ENCODE measurements at regions not wholly inside any gene's neighbourhood (a gene's known extent, or its start where the extent isn't known, plus 50 kb on each side); places are given as distances from the start of the nearest gene placed in this dataset.

GRCh38 chr10:56298941-56299340 is 62.1 kb downstream of the ZWINT start:
- no peak for TF ChIP-seq EP300 (IDR thresholded peaks at IDR 0.05)
- H3K4me3 ChIP-seq = no peak overlapping the region
- H3K36me3 ChIP-seq = no peaks in the 10 kb centered on the region
- WGBS, 2 donors = 74 to 88% methylated on average over 7 of the region's 7 CpGs
- intact Hi-C loops (cut with DNase I) = no loop called here
- no peak for DNase-seq
- H3K27me3 ChIP-seq = no peaks in the 10 kb centered on the region
- H3K4me1 ChIP-seq = no peaks in the 10 kb centered on the region
- no peak overlapping the region for H3K27ac ChIP-seq
- H3K9me3 ChIP-seq = no peaks in the 10 kb centered on the region

DNA sequence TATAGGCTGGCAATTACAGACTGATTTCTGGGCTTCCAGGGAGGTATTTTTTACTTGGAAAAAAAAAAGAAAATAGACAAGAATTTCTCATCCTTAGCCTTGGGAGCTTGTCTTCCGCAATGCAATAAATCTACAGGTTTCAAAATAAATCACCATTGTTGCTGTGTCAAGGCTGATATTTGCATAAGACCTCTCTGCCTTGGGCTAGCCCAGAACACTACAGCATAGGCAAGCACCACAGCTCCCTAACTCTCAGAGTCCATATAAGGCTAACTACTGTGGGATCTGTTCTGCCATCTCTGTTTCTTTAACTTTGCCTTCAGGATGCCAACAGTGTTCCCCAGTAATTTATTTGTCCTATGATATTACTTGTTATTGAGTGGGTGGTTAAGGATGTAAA is 64.4 kb downstream of the ZWINT start:
- 84 to 89% methylated on average over 1 of the region's 1 CpG for WGBS, 2 donors
- TF ChIP-seq, protein P1, sequence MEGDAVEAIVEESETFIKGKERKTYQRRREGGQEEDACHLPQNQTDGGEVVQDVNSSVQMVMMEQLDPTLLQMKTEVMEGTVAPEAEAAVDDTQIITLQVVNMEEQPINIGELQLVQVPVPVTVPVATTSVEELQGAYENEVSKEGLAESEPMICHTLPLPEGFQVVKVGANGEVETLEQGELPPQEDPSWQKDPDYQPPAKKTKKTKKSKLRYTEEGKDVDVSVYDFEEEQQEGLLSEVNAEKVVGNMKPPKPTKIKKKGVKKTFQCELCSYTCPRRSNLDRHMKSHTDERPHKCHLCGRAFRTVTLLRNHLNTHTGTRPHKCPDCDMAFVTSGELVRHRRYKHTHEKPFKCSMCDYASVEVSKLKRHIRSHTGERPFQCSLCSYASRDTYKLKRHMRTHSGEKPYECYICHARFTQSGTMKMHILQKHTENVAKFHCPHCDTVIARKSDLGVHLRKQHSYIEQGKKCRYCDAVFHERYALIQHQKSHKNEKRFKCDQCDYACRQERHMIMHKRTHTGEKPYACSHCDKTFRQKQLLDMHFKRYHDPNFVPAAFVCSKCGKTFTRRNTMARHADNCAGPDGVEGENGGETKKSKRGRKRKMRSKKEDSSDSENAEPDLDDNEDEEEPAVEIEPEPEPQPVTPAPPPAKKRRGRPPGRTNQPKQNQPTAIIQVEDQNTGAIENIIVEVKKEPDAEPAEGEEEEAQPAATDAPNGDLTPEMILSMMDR (IDR thresholded peaks at IDR 0.05) = no peak
- no peak for TF ChIP-seq POLR2A (IDR thresholded peaks at IDR 0.05)
- no peak for TF ChIP-seq EP300 (IDR thresholded peaks at IDR 0.05)
- TF ChIP-seq POLR2AphosphoS5 (IDR thresholded peaks at IDR 0.05) = no peak
- H3K27ac ChIP-seq = no peak overlapping the region
- no peaks in the 10 kb centered on the region for H3K4me1 ChIP-seq
- intact Hi-C loops (cut with DNase I) = no loop called here
- no peaks in the 10 kb centered on the region for H3K9me3 ChIP-seq
- H3K36me3 ChIP-seq = no peaks in the 10 kb centered on the region
- no peaks in the 10 kb centered on the region for H3K27me3 ChIP-seq
- no peak for DNase-seq
- H3K4me3 ChIP-seq = no peak overlapping the region

DNA sequence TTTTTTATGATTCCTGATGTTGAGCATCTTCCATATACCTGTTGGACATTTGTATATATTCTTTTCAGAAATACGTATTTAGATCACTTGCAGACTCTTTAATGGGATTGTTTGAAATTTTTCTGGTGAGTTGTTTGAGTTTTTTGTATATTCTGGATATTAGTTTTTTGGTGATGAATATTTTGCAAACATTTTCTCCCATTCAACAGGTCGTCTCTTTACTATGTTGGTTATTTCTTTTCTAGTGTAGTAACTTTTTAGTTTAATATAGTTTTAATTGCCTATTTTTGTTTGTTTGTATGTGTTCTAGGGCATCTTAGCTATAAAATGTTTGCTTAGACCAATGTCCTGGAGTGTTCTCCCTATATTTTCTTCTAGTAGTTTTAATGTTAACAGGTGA is 72.7 kb downstream of the ZWINT start:
- Histone ChIP-seq H3K27me3 (no peaks in the 10 kb centered on the region), H3K36me3 (no peaks in the 10 kb centered on the region), H3K4me3 (no peak overlapping the region), H3K27ac (no peak overlapping the region), H3K9me3 (no peaks in the 10 kb centered on the region), H3K4me1 (no peaks in the 10 kb centered on the region)
- no peak for TF ChIP-seq EP300 (IDR thresholded peaks at IDR 0.05)
- TF ChIP-seq, protein P1 (IDR thresholded peaks at IDR 0.05) = no peak
- no peak for TF ChIP-seq POLR2A (IDR thresholded peaks at IDR 0.05)
- no peak for TF ChIP-seq POLR2AphosphoS5 (IDR thresholded peaks at IDR 0.05)
- intact Hi-C loops (cut with DNase I) = no loop called here
- DNase-seq = no peak
- WGBS, 2 donors = 60 to 79% methylated on average over 2 of the region's 2 CpGs

GRCh38 chr10:56286096-56286495 is 75.0 kb downstream of the ZWINT start:
- DNase-seq = no peak
- H3K27ac ChIP-seq = no peak overlapping the region
- intact Hi-C loops (cut with DNase I) = no loop called here
- H3K4me1 ChIP-seq = no peaks in the 10 kb centered on the region
- H3K4me3 ChIP-seq = no peak overlapping the region
- no peaks in the 10 kb centered on the region for H3K27me3 ChIP-seq
- no peaks in the 10 kb centered on the region for H3K36me3 ChIP-seq
- no peaks in the 10 kb centered on the region for H3K9me3 ChIP-seq
- TF ChIP-seq POLR2A (IDR thresholded peaks at IDR 0.05) = no peak
- TF ChIP-seq, protein P1 (IDR thresholded peaks at IDR 0.05) = no peak
- TF ChIP-seq EP300 (IDR thresholded peaks at IDR 0.05) = no peak
- TF ChIP-seq POLR2AphosphoS5 (IDR thresholded peaks at IDR 0.05) = no peak

GRCh38 chr10:56279270-56279669 is 81.8 kb downstream of the ZWINT start:
- H3K27ac ChIP-seq = no peak overlapping the region
- TF ChIP-seq, protein P1 (IDR thresholded peaks at IDR 0.05) = no peak
- TF ChIP-seq POLR2A (IDR thresholded peaks at IDR 0.05) = no peak
- TF ChIP-seq EP300 (IDR thresholded peaks at IDR 0.05) = no peak
- TF ChIP-seq POLR2AphosphoS5 (IDR thresholded peaks at IDR 0.05) = no peak
- no peaks in the 10 kb centered on the region for H3K9me3 ChIP-seq
- intact Hi-C loops (cut with DNase I) = no loop called here
- H3K4me3 ChIP-seq = no peak overlapping the region
- no peak for DNase-seq
- no peaks in the 10 kb centered on the region for H3K4me1 ChIP-seq
- H3K36me3 ChIP-seq = no peaks in the 10 kb centered on the region
- H3K27me3 ChIP-seq = no peaks in the 10 kb centered on the region

Data from sigmoid colon (tissue), 6 donors.